DMS153 (cell line): ENCODE measurements at regions not wholly inside any gene's neighbourhood (a gene's known extent, or its start where the extent isn't known, plus 50 kb on each side); places are given as distances from the start of the nearest gene placed in this dataset.

Experiments used
- DNase-seq: peaks from one replicate; lab custom pipeline; 2025; lab: John Stamatoyannopoulos, UW

- no peak for DNase-seq
These were observed 136.4 kb upstream of the IQSEC1 start for GRCh38 chr3:13209634-13209997.

- no peak for DNase-seq
These were observed 135.7 kb upstream of the IQSEC1 start for GRCh38 chr3:13208706-13209633.

DNA sequence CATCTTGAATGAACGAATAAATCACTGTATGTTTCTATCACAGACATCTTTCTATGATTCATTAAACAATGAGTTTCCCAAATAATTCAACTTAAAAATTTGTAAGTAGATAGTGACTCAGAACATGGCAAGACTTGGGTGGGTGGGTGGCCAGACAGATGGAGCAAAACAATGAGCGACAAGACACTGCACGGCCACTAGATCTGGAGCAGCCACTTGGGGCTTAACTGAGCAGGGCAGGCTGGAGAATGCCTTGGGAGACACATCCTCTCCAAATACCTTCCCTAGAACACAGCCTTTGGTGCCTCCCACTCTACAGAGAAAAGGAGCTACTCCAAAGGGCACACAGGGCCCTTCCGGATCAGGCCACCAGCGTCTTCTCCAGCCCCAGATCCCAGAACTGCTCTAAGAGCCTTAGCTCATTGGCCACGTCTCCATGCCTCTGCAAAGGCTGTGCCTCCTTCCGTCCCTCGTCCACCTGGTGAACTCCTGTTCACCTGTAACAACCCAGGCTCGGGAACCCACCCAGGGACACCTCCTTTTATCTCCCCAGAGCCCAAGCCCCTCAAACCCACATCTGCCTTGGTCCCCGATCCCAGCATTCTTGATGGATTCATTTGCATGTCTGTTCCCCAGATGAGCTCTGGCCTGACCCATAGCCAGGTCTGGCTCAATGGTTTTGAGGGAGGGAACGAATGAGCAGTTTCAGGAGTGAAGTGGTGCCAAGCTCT, 134.9 kb upstream of the IQSEC1 start:
- no peak for DNase-seq

DNA sequence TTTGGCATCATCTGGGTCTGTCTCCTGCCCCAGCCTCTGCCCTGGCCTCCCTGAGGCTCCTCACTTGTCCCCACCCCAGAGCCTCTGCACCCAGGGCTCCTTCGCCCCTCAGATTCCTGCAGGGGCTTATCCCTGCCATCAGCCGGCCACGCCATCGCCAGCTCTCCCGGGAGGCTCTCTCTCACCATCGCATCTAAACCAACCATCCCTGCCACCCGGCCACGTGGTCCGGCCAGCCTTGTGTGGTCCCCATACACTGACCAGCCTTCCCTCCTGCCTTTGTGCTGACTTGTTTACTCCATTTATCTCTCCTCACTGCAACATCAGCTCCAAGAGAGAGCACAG, 134.3 kb upstream of the IQSEC1 start:
- no peak for DNase-seq

DNA sequence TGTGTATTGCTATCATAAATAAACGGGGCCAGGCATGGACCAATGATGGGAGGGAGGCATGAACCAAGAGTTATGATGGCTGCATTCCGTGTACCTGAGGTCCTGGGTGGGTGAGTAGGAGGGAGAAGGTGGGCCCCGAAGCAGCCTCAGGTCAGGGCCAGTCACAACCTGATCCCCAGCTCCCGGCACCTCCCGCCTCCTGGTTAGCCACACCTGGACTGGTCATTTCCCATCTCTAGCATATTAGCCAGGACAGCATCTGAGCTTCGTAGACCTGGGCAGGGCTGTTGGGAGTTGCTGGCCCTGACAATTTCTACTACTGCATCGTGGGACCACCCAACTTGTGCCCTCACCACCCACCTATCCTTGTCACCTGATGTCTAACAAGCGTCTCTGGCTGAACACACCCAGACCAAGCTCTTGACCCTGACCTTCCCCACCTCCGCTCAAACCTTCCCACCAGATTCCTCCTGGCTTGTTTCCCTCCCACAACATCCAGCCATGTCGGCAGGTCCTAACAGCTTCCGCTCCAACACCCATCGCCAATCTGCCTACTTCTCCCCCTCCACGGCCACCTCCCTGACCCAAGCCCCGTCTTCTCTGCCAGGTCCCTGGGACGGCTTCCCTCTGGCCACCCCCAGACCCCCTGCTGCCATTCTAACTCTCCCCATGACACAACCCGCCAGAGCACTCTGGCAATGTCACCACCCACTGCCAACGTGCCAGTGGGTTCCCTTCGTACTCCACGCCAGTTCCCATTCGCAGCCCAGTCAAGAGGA, 133.8 kb upstream of the IQSEC1 start:
- no peak for DNase-seq

- no peak for DNase-seq
These were observed 132.4 kb upstream of the IQSEC1 start for GRCh38 chr3:13205567-13206143.

DNA sequence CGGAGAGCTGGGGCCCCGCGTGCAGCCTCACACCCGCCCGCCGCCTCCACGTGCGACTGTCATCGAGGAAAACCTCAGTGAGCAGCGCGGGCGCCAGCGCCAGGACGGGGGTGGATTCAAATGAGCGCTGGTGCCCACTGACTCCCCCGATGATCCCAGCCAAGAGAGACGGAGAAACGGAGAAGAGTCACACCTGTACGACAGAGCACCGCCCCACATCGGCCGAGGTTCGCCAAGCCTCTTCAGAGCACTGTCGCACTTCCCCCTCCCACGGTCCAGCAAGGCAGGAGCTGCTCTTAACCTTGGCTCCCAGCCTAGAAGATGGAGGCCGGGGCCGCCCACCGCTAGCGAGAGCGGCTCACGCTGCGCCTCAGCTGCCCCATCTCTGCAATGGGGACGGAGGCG, 130.9 kb upstream of the IQSEC1 start:
- no peak for DNase-seq

GRCh38 chr3:13203398-13204176, 130.4 kb upstream of the IQSEC1 start:
- DNase-seq: no peak

DNA sequence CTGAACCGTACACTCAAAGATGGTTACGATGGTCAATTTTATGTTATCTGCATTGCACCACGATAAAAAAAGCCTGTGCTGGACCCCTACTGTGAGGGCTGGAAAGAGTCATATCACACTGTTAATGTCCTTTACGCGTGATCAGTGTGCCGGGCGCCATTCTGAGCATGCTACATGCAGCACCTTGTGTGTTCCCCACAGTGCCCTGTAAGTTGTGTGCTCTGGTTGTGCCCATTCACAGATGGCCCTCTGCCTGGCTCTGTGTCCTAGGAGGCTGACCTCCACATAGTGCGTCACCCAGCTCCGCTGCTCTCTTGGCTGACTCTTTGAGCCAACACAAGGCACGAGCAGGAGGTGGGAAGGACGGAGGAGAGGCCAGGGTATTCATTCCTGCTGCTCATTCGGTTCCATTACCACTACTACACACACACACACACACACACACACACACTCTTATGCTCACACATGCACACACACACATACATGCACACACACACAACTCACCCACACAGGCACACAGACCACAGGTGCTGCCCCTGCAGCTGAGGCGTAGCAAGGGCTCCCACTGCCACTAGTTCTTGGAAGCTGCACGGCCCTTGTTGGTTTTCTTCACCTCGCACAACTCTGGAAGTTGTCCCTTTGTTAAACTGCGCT, 129.6 kb upstream of the IQSEC1 start:
- no peak for DNase-seq

DNA sequence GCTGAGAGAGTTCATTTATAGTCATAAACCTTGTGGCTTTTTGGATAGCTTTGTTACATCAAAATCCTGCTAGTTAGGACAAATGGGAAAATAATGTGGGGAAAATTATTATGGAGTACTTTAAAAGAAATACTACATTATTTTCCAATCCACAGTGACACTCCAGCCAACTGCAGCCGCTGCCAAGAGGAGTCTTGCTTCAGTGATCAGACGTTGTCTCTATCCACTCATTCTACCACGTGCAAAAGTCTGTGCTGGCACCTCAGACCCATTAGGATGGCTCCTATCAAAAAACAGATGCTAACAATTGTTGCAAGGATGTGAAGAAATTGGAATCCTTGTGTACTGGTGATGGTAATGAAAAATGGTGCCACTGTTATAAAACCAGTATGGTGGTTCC, 128.6 kb upstream of the IQSEC1 start:
- no peak for DNase-seq

DNA sequence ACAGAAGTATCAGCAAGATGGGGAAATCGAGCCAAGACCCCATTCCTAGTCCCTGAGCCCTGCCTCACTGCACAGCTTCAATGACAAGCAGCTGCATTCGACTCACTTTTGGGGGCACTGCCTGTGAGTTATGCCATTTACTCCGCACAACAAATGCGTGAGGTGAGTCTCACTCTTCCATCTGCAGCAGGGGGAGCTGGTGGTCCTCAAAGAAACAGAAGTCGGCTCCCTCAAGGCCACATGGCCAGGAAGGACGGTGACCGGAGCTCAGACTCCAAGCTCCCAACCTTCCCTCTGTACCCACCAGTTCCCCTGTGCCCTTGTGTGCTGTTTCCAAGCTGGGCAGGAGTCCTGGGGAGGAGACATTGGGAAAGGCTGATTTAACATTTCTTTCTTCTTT, 127.7 kb upstream of the IQSEC1 start:
- DNase-seq: no peak

DNA sequence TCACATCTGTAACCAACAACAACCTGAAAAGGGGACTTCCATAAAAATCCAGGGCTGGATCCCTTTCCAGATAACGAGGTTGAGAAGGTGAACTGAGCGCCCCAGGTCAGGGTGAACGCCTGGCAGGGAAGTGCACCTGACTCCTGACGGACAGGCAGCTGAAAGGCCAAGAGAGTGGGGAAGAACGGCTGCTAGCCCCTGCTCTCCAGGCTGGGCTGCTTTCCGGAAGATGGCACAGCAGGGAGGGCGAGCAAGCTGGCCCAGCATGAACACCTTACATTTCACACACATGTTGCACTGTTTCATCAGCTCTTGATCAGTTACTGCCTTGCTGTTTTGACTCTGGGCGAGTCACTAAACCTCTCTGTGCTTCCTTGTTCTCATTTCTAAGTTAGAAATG, 127.2 kb upstream of the IQSEC1 start:
- no peak for DNase-seq

- no peak for DNase-seq
These were observed 126.7 kb upstream of the IQSEC1 start for GRCh38 chr3:13199899-13200451.

- no peak for DNase-seq
These were observed 126.0 kb upstream of the IQSEC1 start for GRCh38 chr3:13199006-13199776.

DNA sequence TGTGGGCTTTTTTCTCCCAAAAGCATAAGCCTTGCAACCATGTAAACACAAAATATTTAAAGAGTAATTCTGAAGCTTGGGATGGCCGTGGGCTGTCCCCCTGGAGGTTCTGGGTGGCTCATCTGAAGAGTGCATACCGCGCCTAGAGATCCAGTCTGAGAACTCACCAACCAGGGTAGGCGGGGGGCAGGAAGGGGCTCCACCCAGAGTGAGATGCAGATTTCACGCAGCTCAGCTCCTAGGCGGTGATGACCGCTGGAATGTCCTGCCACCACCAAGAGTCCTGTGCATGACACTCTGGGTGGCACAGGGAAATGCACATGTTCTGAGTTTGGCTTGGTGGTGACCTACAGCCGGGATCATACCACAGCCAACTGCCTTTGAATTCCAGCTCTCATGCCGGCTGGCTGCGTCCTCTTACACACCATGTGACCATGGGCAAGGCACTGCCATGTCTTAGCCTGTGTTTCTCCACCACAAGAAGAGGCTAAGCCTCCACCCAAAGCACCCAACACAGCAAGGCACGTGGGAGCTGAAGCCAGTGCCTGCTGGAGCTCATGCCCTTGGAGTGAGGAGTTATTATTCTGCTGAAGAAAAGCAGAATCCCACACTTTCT, 125.1 kb upstream of the IQSEC1 start:
- DNase-seq: no peak

DNA sequence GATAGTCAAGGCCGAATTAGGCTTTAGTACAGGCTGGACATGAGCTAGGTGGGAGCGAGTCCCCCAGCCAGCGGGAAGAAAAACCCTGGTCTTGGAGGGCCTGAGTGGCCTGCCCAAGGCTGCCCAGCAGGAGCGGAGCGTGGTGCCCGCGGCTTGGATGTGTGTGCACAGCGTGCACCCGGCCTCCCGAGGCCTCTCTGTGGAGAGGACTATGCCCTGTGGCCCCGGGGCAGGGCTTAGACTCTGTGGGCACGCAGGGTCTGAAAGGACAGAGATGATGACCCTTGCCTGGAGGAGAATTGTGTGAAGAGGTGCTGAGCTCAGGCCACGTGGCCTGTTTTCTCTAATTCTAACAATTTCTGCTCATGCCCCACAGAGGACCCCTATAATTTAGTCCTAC, 124.6 kb upstream of the IQSEC1 start:
- DNase-seq: no peak

DNA sequence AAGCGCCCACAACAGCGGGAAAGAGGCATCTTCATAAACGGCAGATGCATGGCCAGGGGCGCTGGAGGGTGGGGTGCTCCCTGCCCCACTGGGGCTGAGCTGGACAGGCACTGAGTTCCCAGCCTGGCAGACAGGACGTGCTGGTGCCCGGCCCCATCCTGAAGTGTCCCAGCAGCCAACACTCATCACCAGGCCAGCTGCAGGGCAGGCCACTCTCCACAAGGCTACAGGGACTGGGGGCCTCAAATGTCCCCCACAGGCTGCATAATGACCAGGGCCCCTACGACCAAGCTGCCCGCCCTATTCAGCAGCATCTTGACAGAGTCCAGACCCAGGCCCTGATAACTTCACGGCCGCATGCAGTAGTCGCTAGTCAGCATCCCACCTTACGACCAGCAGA, 124.1 kb upstream of the IQSEC1 start:
- no peak for DNase-seq

- no peak for DNase-seq
These were observed 122.1 kb upstream of the IQSEC1 start for GRCh38 chr3:13195374-13195773.
